Spleen (tissue), 11 donors: ENCODE measurements at regions not wholly inside any gene's neighbourhood (a gene's known extent, or its start where the extent isn't known, plus 50 kb on each side); places are given as distances from the start of the nearest gene placed in this dataset.

ENCODE experiments used
- DNase-seq: peaks from one replicate; pipeline ENCODE4 v3.0.0-alpha.2; 2020
- H3K27ac ChIP-seq, 8 donors: fragments of 200-600 bp; sonication (generic) in 7 of 8; 1 replicate in 4 of 8; 2 replicates in 4 of 8; pipeline versions ENCODE4 v1.5.0 to v1.8.0; 2016 to 2021; ENCODE audit warnings: inconsistent platforms in 4 of 8, mild to moderate bottlenecking in 4 of 8, moderate library complexity in 1 of 8
- H3K27me3 ChIP-seq, 7 donors: fragments of 200-600 bp; sonication (generic) in 6 of 7; replicated peaks in 1 of 7; 1 replicate in 4 of 7; 2 replicates in 3 of 7; pipeline versions ENCODE4 v1.5.0 to v1.8.0; 2016 to 2021; ENCODE audit warnings: inconsistent platforms in 3 of 7, mild to moderate bottlenecking in 1 of 7
- H3K36me3 ChIP-seq, 6 donors: fragments of 200-600 bp; sonication (generic) in 5 of 6; 1 replicate in 4 of 6; 2 replicates in 2 of 6; pipeline versions ENCODE4 v1.5.0 to v1.8.0; 2016 to 2021; ENCODE audit warnings: inconsistent platforms in 2 of 6
- H3K4me1 ChIP-seq, 6 donors: fragments of 200-600 bp; sonication (generic) in 5 of 6; 1 replicate in 3 of 6; 2 replicates in 3 of 6; pipeline versions ENCODE4 v1.5.0 to v1.8.0; 2016 to 2021; ENCODE audit warnings: inconsistent platforms in 3 of 6
- H3K4me3 ChIP-seq, 8 donors: fragments of 200-600 bp; sonication (generic) in 7 of 8; 1 replicate in 4 of 8; 2 replicates in 4 of 8; pipeline versions ENCODE4 v1.5.0 to v1.8.0; 2016 to 2021; ENCODE audit warnings: inconsistent platforms in 4 of 8, mild to moderate bottlenecking in 4 of 8, moderate library complexity in 2 of 8
- H3K9me3 ChIP-seq, 8 donors: fragments of 200-600 bp; sonication (generic) in 7 of 8; 1 replicate in 4 of 8; 2 replicates in 4 of 8; pipeline versions ENCODE4 v1.5.0 to v1.8.0; 2016 to 2021; ENCODE audit warnings: inconsistent platforms in 4 of 8
- POLR2A ChIP-seq, 3 donors: fragments of 450-650 bp; IDR thresholded peaks; one replicate each; pipeline ENCODE4 v1.5.1; 2017; ENCODE audit warnings: antibody characterized with exemption in 3 of 3, mild to moderate bottlenecking in 1 of 3
- POLR2AphosphoS5 ChIP-seq, 3 donors: sonication (generic); formaldehyde crosslinking; IDR thresholded peaks; one replicate each; pipeline ENCODE4 v1.5.1; 2017; ENCODE audit warnings: antibody characterized with exemption in 3 of 3
- WGBS, 5 donors: extraction: QIAGEN DNeasy Blood & Tissue Kit in 3 of 5; methylation state at CpG; one replicate each; pipeline versions ENCODE4 v1.1.5 to v1.1.7; 2013 to 2018; 5-methylcytosine and 5-hydroxymethylcytosine counted together
- intact Hi-C: fragments of 100-400 bp; cut with DNase I; formaldehyde crosslinking; loops from one replicate; pipeline ENCODE4 v1.15.0; 2023; ENCODE audit warnings: low total_unique reads
- TF ChIP-seq, protein P1 (sequence below), 11 experiments: fragments of 200-600 bp in 7 of 11; fragments of 450-650 bp in 4 of 11; sonication (generic) in 4 of 11; IDR thresholded peaks in 8 of 11; conservative IDR thresholded peaks in 3 of 11; 1 replicate in 7 of 11; 2 replicates in 4 of 11; pipeline versions ENCODE4 v1.4.0 to v1.8.0; 2016 to 2021; ENCODE audit warnings: antibody characterized with exemption in 11 of 11, inconsistent platforms in 4 of 11, mild to moderate bottlenecking in 1 of 11
- donor health status: healthy with polysubstance abuse.
- donor health status: DM: no; HTN: no; CAD: no; lungs with moderate emphysema.
- donor health status: DM: no; HTN: no; CAD: no.
- donor health status: Bipolar disorder and iron deficiency.
- donor health status: healthy.
- donor health status: DM: no; HTN: no; CAD: no.
- donor health status: DM: yes; HTN: yes; CAD: no.

- WGBS, 5 donors = 65 to 68% (median 67%) methylated on average over 7 of the region's 7 CpGs
Observed at GRCh38 chr2:58906081-58906645, 665.0 kb upstream of the FANCL start.

GRCh38 chr2:58904095-58904494 lies 663.0 kb upstream of the FANCL start:
- H3K36me3 ChIP-seq = no peaks in the 10 kb centered on the region
- H3K4me3 ChIP-seq = no peak overlapping the region
- H3K27me3 ChIP-seq = peaks cover 0 to 23% (median 0%) of the 10 kb centered on the region in 7 donors
- 63 to 88% (median 84%) methylated on average over 1 of the region's 1 CpG for WGBS, 5 donors
- no peak overlapping the region for H3K27ac ChIP-seq
- TF ChIP-seq, protein P1, sequence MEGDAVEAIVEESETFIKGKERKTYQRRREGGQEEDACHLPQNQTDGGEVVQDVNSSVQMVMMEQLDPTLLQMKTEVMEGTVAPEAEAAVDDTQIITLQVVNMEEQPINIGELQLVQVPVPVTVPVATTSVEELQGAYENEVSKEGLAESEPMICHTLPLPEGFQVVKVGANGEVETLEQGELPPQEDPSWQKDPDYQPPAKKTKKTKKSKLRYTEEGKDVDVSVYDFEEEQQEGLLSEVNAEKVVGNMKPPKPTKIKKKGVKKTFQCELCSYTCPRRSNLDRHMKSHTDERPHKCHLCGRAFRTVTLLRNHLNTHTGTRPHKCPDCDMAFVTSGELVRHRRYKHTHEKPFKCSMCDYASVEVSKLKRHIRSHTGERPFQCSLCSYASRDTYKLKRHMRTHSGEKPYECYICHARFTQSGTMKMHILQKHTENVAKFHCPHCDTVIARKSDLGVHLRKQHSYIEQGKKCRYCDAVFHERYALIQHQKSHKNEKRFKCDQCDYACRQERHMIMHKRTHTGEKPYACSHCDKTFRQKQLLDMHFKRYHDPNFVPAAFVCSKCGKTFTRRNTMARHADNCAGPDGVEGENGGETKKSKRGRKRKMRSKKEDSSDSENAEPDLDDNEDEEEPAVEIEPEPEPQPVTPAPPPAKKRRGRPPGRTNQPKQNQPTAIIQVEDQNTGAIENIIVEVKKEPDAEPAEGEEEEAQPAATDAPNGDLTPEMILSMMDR (IDR thresholded peaks at IDR 0.05 in 8 of 11, conservative IDR thresholded peaks at IDR 0.05 in 3 of 11) = no peak
- TF ChIP-seq POLR2AphosphoS5 (IDR thresholded peaks at IDR 0.05) = no peak
- no peak for TF ChIP-seq POLR2A (IDR thresholded peaks at IDR 0.05)
- intact Hi-C loops = no loop called here
- H3K9me3 ChIP-seq = no peaks in the 10 kb centered on the region
- DNase-seq = no peak
- H3K4me1 ChIP-seq = no peaks in the 10 kb centered on the region

More at GRCh38 chr2:58906081-58906645, 665.0 kb upstream of the FANCL start:
- no peak for DNase-seq
- no peaks in the 10 kb centered on the region for H3K9me3 ChIP-seq
- peaks cover 0 to 3% (median 0%) of the 10 kb centered on the region in 7 donors for H3K27me3 ChIP-seq
- H3K36me3 ChIP-seq = no peaks in the 10 kb centered on the region
- no peak overlapping the region for H3K4me3 ChIP-seq
- H3K27ac ChIP-seq = no peak overlapping the region
- H3K4me1 ChIP-seq = no peaks in the 10 kb centered on the region
- intact Hi-C loops = no loop called here
- TF ChIP-seq, protein P1 (IDR thresholded peaks at IDR 0.05 in 8 of 11, conservative IDR thresholded peaks at IDR 0.05 in 3 of 11) = no peak
- TF ChIP-seq POLR2A (IDR thresholded peaks at IDR 0.05) = no peak
- no peak for TF ChIP-seq POLR2AphosphoS5 (IDR thresholded peaks at IDR 0.05)

- Histone ChIP-seq H3K4me3 (no peak overlapping the region), H3K27ac (no peak overlapping the region), H3K36me3 (no peaks in the 10 kb centered on the region), H3K9me3 (no peaks in the 10 kb centered on the region), H3K27me3 (peaks cover 0 to 27% (median 0%) of the 10 kb centered on the region in 7 donors), H3K4me1 (no peaks in the 10 kb centered on the region)
- 73 to 91% (median 87%) methylated on average over 2 of the region's 2 CpGs for WGBS, 5 donors
- intact Hi-C loops = no loop called here
- no peak for DNase-seq
- TF ChIP-seq, protein P1 (IDR thresholded peaks at IDR 0.05 in 8 of 11, conservative IDR thresholded peaks at IDR 0.05 in 3 of 11) = no peak
- TF ChIP-seq POLR2A (IDR thresholded peaks at IDR 0.05) = no peak
- no peak for TF ChIP-seq POLR2AphosphoS5 (IDR thresholded peaks at IDR 0.05)
Observed at GRCh38 chr2:58903427-58903826, 662.3 kb upstream of the FANCL start.

DNA sequence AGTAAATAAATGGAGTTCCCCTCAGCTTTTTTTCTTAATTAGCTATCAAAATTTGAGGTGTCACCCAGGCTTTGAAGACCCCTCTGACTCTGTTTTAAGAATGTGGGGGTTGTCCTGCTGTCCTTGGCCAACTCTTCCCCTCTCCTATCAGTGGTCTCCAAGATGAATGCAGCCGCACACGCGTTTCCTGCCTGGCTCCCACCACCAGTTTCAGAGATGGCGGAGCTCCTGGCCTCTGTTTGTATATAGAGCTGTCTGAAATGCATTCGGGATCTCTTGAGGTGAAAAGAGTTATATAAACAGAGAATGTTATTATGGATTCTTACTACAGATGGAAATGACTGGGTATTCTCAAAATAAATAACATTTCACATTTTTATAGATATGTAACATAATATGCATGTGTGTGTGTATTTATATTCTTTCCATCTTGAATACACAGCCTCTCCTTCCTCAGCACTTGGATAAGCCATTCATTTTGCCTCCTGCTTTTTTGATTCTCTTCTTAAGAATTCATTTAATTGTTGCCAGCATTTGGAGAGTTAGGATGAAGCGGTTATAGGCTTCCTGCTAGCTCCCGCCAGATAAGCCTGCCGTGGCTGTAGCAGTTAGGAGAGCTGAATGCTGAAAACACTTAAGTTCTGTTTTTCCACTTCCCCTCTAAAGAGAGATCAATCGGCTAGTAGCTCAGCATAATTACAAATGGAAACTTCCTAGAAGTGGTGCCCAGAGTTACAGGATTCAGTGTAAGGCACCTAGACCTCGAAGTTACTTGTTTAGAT lies 659.3 kb upstream of the FANCL start:
- H3K4me3 ChIP-seq = no peak overlapping the region
- intact Hi-C loops = no loop called here
- WGBS, 5 donors = 22 to 38% (median 29%) methylated on average over 10 of the region's 10 CpGs
- no peak for DNase-seq
- no peaks in the 10 kb centered on the region for H3K36me3 ChIP-seq
- peaks cover 0 to 27% (median 0%) of the 10 kb centered on the region in 7 donors for H3K27me3 ChIP-seq
- no peak for TF ChIP-seq POLR2A (IDR thresholded peaks at IDR 0.05)
- TF ChIP-seq, protein P1 (IDR thresholded peaks at IDR 0.05 in 8 of 11, conservative IDR thresholded peaks at IDR 0.05 in 3 of 11) = no peak
- no peaks in the 10 kb centered on the region for H3K9me3 ChIP-seq
- H3K4me1 ChIP-seq = no peaks in the 10 kb centered on the region
- no peak overlapping the region for H3K27ac ChIP-seq
